Progenitor cell of endocrine pancreas (in vitro differentiated cells): ENCODE measurements at regions not wholly inside any gene's neighbourhood (a gene's known extent, or its start where the extent isn't known, plus 50 kb on each side); places are given as distances from the start of the nearest gene placed in this dataset.

Experiments
- DNase-seq: peaks from one replicate; pipeline ENCODE4 v3.0.0; 2021; ENCODE audit warnings: low spot score; ENCODE audit not compliant: unreplicated experiment
- H3K27ac Mint-ChIP-seq: 2 replicates; pipeline ENCODE4 v1.8.0; 2021; ENCODE audit warnings: mild to moderate bottlenecking, moderate library complexity, mixed read lengths
- H3K27me3 Mint-ChIP-seq: 2 replicates; pipeline ENCODE4 v1.8.0; 2021; ENCODE audit warnings: mixed read lengths
- H3K36me3 Mint-ChIP-seq: 2 replicates; pipeline ENCODE4 v1.8.0; 2022; ENCODE audit warnings: mixed read lengths; ENCODE audit not compliant: insufficient read depth
- H3K4me1 Mint-ChIP-seq: 2 replicates; pipeline ENCODE4 v1.8.0; 2021; ENCODE audit warnings: low read depth, mixed read lengths
- H3K4me3 Mint-ChIP-seq: 2 replicates; pipeline ENCODE4 v1.8.0; 2021; ENCODE audit warnings: low read depth, mild to moderate bottlenecking, moderate library complexity, mixed read lengths
- H3K9me3 Mint-ChIP-seq: 2 replicates; pipeline ENCODE4 v1.8.0; 2021; ENCODE audit warnings: low read depth, mixed read lengths
- TF ChIP-seq, protein P1 (sequence below): fragments of 200-600 bp; sonication (generic); IDR thresholded peaks from one replicate; pipeline ENCODE4 v1.5.0; 2021; ENCODE audit warnings: antibody characterized with exemption, mild to moderate bottlenecking; ENCODE audit not compliant: unreplicated experiment

GRCh38 chr3:124172816-124173215 is 180.9 kb upstream of the ROPN1 start:
- Mint-ChIP-seq H3K4me1 (peaks cover 35% of the 10 kb centered on the region), H3K36me3 (peaks cover 3% of the 10 kb centered on the region), H3K9me3 (no peaks in the 10 kb centered on the region), H3K27ac (peak overlapping the region; percentile 18), H3K27me3 (no peaks in the 10 kb centered on the region), H3K4me3 (no peak overlapping the region)
- no peak for DNase-seq
- TF ChIP-seq, protein P1, sequence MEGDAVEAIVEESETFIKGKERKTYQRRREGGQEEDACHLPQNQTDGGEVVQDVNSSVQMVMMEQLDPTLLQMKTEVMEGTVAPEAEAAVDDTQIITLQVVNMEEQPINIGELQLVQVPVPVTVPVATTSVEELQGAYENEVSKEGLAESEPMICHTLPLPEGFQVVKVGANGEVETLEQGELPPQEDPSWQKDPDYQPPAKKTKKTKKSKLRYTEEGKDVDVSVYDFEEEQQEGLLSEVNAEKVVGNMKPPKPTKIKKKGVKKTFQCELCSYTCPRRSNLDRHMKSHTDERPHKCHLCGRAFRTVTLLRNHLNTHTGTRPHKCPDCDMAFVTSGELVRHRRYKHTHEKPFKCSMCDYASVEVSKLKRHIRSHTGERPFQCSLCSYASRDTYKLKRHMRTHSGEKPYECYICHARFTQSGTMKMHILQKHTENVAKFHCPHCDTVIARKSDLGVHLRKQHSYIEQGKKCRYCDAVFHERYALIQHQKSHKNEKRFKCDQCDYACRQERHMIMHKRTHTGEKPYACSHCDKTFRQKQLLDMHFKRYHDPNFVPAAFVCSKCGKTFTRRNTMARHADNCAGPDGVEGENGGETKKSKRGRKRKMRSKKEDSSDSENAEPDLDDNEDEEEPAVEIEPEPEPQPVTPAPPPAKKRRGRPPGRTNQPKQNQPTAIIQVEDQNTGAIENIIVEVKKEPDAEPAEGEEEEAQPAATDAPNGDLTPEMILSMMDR = no peak

GRCh38 chr3:124174476-124174875 is 182.6 kb upstream of the ROPN1 start:
- Mint-ChIP-seq H3K27ac (no peak overlapping the region), H3K4me3 (no peak overlapping the region), H3K4me1 (peaks cover 23% of the 10 kb centered on the region), H3K27me3 (no peaks in the 10 kb centered on the region), H3K9me3 (no peaks in the 10 kb centered on the region), H3K36me3 (peaks cover 3% of the 10 kb centered on the region)
- TF ChIP-seq, protein P1 = no peak
- no peak for DNase-seq

- H3K9me3 Mint-ChIP-seq = no peaks in the 10 kb centered on the region
- no peak for DNase-seq
- H3K27ac Mint-ChIP-seq = no peak overlapping the region
- TF ChIP-seq, protein P1 = no peak
- peaks cover 18% of the 10 kb centered on the region for H3K4me1 Mint-ChIP-seq
- no peak overlapping the region for H3K4me3 Mint-ChIP-seq
- no peaks in the 10 kb centered on the region for H3K27me3 Mint-ChIP-seq
- H3K36me3 Mint-ChIP-seq = peaks cover 3% of the 10 kb centered on the region
These were observed 183.3 kb upstream of the ROPN1 start for GRCh38 chr3:124174910-124175874.

GRCh38 chr3:124177071-124177470 is 185.1 kb upstream of the ROPN1 start:
- H3K27ac Mint-ChIP-seq = peak overlapping the region; percentile 47
- H3K9me3 Mint-ChIP-seq = peaks cover 4% of the 10 kb centered on the region
- DNase-seq = no peak
- peaks cover 5% of the 10 kb centered on the region for H3K36me3 Mint-ChIP-seq
- TF ChIP-seq, protein P1 = no peak
- H3K4me3 Mint-ChIP-seq = no peak overlapping the region
- peaks cover 13% of the 10 kb centered on the region for H3K4me1 Mint-ChIP-seq
- H3K27me3 Mint-ChIP-seq = no peaks in the 10 kb centered on the region

GRCh38 chr3:124178531-124178930 is 186.6 kb upstream of the ROPN1 start:
- Mint-ChIP-seq H3K4me1 (peaks cover 2% of the 10 kb centered on the region), H3K4me3 (no peak overlapping the region), H3K36me3 (peaks cover 7% of the 10 kb centered on the region), H3K27me3 (no peaks in the 10 kb centered on the region), H3K27ac (no peak overlapping the region), H3K9me3 (peaks cover 4% of the 10 kb centered on the region)
- DNase-seq = no peak
- TF ChIP-seq, protein P1 = no peak
